HEK293T (cell line): ENCODE measurements at regions not wholly inside any gene's neighbourhood (a gene's known extent, or its start where the extent isn't known, plus 50 kb on each side); places are given as distances from the start of the nearest gene placed in this dataset.

Experiments
- ARNT ChIP-seq: fragments of 450-650 bp; IDR thresholded peaks from 2 replicates; pipeline ENCODE4 v1.6.1; 2017; ENCODE audit warnings: mild to moderate bottlenecking
- BHLHE40 ChIP-seq: fragments of 450-650 bp; IDR thresholded peaks from 2 replicates; pipeline ENCODE4 v1.6.1; 2016; ENCODE audit warnings: mild to moderate bottlenecking, moderate library complexity, borderline replicate concordance
- ELF4 ChIP-seq: fragments of 450-650 bp; IDR thresholded peaks from 2 replicates; pipeline ENCODE4 v1.6.1; 2017; ENCODE audit warnings: antibody characterized with exemption
- FOXA1 ChIP-seq: fragments of 450-650 bp; IDR thresholded peaks from 2 replicates; pipeline ENCODE4 v1.6.1; 2016; ENCODE audit warnings: mild to moderate bottlenecking
- FOXK2 ChIP-seq: fragments of 450-650 bp; IDR thresholded peaks from 2 replicates; pipeline ENCODE4 v1.6.1; 2016; ENCODE audit warnings: mild to moderate bottlenecking
- HDGF ChIP-seq: fragments of 450-650 bp; IDR thresholded peaks from 2 replicates; pipeline ENCODE4 v1.6.1; 2017; ENCODE audit warnings: antibody characterized with exemption, borderline replicate concordance
- NFRKB ChIP-seq: fragments of 450-650 bp; IDR thresholded peaks from 2 replicates; pipeline ENCODE4 v1.6.1; 2016; ENCODE audit warnings: mild to moderate bottlenecking, moderate library complexity
- SP1 ChIP-seq: fragments of 450-650 bp; IDR thresholded peaks from 2 replicates; pipeline ENCODE4 v1.6.1; 2017
- TARDBP ChIP-seq: fragments of 450-650 bp; IDR thresholded peaks from 2 replicates; pipeline ENCODE4 v1.6.1; 2016

DNA sequence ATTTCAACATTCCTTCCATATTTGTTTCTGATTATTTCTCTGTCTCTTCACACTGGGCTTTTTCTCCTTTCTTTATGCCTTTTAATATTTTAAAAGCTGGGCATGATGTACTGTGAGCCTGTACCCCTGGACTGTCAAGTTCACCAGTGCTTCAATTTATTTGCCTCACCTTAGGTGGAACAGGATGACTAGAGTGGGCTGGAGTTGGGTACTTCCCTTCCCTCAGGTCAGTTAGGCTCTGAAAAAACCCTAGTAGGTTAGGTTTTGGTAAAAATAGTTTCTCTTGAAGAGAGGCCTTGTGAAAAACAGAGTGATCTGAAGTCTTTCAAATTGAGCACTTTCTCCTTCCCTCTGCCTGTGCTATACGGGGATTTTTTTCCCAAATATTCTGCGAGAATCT lies 163.0 kb upstream of the LYPLAL1 start:
- TF ChIP-seq TARDBP, result no peak
- TF ChIP-seq FOXA1, result no peak
- no peak for TF ChIP-seq HDGF
- TF ChIP-seq BHLHE40, result no peak
- TF ChIP-seq FOXK2, result no peak
- no peak for TF ChIP-seq NFRKB
- no peak for TF ChIP-seq ELF4
- TF ChIP-seq SP1, result no peak
- TF ChIP-seq ARNT, result no peak
